HG02588 (cell line): ENCODE measurements at regions not wholly inside any gene's neighbourhood (a gene's known extent, or its start where the extent isn't known, plus 50 kb on each side); places are given as distances from the start of the nearest gene placed in this dataset.

Experiments
- ATAC-seq: cut with Tn5 transposase; IDR thresholded peaks from one replicate; pipeline ENCODE4 v1.9.1; 2021; ENCODE audit warnings: mild to moderate bottlenecking, moderate library complexity; ENCODE audit not compliant: unreplicated experiment

DNA sequence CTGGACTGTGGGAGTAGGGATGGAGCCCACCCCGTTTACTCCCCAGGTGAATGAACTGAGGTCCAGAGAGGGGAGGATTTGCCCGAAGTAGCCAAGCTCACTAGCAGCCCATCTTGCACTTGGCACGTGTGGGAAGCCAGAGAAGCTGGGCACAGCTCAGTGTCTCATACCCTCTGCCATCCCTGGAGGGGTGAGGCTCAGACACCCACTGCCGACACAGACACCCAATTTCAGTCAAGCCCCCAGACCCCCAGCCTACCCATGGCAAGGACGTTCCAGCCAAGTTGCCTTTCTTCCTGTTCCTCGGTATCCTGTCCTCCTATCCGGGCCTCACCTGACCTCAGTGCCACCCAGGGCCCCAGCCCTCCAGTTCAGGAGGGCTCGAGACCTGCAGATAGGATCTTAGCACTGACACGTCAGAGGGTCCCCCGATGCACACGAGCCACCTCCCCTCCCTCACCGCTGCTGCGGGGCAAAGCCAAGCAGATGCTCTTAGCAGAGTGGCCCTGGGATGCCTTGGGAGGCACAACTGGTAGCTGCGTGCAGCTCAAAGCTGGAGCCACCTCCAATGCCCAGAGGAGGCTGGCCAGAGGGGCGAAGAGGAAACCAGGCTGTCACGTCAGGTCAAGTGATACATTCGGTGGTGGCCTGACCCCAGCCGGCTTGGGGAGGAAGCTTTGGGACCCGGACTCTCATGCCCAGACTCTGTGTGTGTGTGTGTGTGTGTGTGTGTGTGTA, 90.4 kb upstream of the TNRC6C start:
- ATAC-seq: no peak

DNA sequence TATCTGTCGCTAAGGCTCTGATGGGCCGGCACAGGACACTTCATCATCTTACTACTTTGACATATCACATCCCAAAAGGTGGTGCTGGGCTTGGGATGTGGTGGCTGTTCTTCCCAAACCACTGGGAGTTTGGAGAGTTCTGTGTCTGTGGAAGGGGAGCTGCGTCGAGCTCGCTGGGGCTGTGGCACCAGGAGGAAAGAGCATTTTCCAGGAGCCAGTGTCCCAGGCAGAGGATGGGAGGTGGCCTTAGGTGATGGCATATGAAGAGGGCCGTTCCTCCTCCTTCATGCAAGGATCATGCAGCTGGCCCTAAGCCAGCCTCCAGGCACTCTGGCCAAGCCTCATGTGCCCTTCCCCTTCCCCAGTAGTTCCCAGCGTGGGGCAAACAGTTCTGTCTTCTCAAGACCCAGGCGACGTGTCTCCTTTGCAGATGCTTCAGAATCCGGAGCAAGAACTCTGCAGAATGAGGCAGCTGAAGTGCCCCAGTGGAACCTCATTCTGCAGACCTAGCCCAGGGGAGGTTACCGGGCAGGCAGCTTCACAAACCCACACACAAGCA, 89.4 kb upstream of the TNRC6C start:
- no peak for ATAC-seq

GRCh38 chr17:77869665-77870132, 88.8 kb upstream of the TNRC6C start:
- ATAC-seq: peak; percentile 77

DNA sequence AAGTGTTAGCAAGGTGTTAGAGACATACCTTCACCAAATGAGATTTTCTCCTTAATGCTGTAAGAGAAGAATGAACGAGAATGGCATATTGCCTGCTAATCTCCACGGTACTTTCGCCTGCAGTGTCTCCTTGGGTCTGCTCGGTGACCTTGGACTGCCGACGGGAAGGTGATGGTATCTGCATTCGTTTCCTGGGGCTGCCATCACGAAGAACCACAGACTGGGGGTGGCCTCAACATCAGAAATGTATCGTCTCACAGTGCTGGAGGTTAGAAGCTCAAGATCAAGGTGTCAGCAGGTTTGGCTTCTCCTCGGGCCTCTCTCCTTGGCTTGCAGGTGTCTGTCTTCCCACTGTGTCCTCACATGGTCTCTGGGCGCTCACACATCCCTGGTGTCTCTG, 86.3 kb upstream of the TNRC6C start:
- ATAC-seq: no peak

DNA sequence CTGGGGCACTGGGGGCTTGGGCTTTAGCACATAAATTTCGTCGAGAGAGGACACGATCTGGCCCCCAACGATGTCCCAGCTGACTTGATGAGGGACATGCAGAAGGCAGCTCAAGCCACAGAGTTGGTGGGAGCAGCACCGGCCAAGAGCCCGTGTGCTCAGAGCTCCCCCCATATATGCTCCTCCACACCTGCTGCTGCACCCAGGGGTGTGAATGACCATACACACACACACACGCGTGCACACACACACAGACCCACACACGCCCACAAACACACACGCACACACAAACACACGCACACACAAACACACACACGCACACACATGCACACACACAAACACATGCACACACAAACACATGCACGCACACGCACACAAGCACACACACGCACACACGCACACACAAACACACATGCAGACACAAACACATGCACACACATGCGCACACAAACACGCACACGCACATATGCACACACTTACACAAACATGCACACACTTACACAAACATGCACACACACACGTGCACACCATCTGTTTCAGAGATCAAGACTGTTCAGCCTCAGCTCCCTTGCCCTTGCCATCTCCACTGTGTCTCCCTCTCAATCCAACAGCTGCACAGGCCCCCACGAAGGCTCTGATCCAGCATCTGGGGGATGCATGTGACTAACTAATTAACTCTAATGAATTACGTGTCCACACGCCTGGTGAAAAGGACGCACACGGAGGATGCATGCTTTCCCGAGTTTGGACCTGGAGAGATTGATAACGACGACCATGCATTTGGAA, 85.6 kb upstream of the TNRC6C start:
- ATAC-seq: no peak

GRCh38 chr17:77873500-77874302, 84.8 kb upstream of the TNRC6C start:
- no peak for ATAC-seq

- no peak for ATAC-seq
Measured at GRCh38 chr17:77874303-77875050, 84.0 kb upstream of the TNRC6C start.

DNA sequence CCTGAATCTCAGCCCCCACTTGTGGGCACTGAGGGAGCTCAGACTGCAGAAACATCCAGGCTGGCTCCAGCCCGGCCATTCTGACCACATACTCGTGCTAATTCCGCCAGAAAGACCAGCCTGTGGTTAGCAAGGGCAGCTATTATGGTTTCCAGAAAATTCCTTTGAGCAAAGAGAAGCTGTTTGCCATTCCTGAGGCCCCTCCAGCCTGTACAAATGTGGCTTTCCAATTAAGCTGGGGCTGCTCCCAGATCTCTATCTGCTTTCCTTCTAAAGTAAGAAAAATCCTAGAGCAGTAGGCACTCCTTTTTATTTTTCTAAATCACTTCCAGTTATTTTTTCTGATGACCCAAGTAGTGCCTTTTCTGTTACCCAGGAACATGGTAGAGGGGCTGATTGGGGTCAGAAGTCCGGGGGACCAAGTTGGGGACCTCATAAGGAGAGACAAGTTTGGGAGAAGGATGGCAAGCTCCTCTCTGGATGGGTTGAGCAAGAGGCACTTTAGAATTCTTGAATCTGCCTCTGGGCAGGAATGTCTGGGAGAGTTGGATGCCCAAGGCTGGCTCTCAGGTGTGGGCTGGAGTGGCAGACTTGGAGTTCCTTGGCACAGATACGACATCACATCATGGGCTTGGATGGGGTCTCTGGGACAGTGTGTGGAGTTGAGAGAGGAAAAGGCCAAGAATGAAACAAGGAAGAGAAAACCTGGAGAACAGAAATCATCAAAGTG, 83.3 kb upstream of the TNRC6C start:
- no peak for ATAC-seq

- ATAC-seq: no peak
Measured at GRCh38 chr17:77875881-77876509, 82.5 kb upstream of the TNRC6C start.

GRCh38 chr17:77877036-77877435, 81.5 kb upstream of the TNRC6C start:
- ATAC-seq: no peak

- ATAC-seq: no peak
Measured at GRCh38 chr17:77877646-77878355, 80.7 kb upstream of the TNRC6C start.

DNA sequence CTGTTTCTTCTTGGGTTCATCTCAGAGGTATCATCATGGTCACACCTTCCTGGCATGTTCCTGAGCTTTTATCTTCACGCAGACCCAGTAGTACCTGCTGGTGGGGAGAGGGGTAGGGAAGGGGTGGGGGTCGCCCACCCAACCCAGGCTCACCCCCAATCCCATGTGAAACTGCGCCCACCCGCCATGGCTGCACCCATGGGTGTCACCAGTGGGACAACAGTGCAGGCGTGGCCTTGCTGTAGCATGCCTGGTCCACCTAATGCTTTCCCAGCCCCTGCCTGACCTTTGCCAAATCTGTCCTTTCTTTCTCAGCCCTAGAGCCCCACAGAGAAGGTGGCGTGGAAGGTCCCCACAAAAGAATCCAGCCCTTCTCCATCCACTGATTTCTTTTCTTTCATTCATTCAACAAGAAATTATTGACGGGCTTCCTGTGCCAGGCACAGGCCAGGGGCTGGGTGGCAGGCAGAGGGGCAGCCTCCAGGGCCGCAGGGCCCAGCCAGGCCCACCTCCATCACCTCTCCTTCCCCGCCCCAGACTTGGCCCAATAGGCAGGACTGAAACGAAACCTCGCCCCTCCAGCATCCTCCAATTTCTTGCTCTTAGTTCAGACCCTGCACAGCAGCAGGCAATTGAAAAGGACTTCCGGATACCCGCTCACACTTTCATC, 79.1 kb upstream of the TNRC6C start:
- ATAC-seq: no peak

- no peak for ATAC-seq
Measured at GRCh38 chr17:77879896-77880280, 78.6 kb upstream of the TNRC6C start.

DNA sequence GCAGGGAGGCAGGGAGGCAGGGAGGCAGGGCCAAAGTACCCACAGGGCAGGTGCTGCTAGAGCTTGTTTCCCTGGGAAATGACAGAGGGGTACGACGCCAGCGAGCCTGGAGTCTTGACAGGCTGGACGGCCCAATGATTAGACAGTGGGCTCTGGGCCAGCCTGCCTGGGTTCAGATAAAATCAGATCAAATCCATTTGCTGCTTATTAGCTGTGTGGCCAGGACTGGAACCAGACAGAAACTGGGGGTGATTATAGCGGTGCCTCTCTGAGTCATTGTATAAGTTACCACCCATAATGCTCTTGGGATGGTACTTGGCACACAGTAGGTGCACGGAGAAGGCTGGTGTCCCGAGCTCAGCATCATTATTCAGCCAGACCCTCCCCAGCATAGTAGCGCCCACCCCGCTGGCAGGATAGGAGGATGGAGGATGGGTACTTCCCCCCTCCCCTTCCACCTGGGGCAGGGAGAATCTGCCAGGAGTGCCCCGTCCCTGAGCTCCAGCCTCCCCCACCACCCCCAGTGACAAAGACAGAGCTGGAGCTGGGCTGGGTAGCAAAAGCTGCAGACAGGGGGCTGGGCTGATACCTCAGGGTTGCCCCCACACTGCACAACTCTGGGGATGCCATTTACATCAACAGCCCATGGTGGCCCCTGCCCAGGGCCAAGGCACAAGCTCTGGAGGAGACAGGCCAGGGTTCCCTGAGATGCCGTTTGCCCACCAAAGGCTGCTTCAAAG, 77.6 kb upstream of the TNRC6C start:
- no peak for ATAC-seq

DNA sequence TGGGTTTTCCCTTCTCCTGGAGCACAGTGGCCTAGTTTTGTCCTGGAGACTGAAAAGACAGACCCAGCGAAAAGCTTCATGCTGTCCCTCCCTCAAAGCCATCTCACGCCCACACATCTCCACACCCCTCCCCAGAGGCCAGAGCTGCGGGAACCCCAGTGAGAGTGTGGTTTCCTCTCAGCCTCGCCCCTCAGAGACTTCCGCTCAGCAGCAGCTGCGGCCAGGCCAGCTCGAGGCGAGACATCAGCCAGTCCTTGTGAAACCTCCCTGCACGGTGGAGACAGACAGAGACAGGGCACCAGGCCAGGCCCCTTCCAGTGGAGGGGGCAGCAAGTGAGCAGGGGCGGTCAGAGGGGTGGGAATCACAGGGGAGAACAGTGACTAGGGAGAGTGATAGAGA, 77.0 kb upstream of the TNRC6C start:
- ATAC-seq: peak; percentile 75

- no peak for ATAC-seq
Measured at GRCh38 chr17:77882040-77882439, 76.5 kb upstream of the TNRC6C start.

- ATAC-seq: no peak
Measured at GRCh38 chr17:77882481-77883212, 75.9 kb upstream of the TNRC6C start.
